ENCODE measurements at regions not wholly inside any gene's neighbourhood (a gene's known extent, or its start where the extent isn't known, plus 50 kb on each side); places are given as distances from the start of the nearest gene placed in this dataset.
"Not testable (repeated sequence)": the region's sequence is repeated elsewhere in the genome, so short reads cannot be mapped to it uniquely, and the experiment has no call there.

GRCh38 chr2:85945586-85945985 lies 56.8 kb upstream of the ST3GAL5 start:
- H3K9me3 Mint-ChIP-seq, result peaks cover 62% of the 10 kb centered on the region
- no peak overlapping the region for H3K4me3 Mint-ChIP-seq
- H3K27me3 Mint-ChIP-seq (ENCODE audit: low read depth, poor library complexity), result peaks cover 12% of the 10 kb centered on the region
- DNase-seq, result no peak
- no peak for TF ChIP-seq CTCF (IDR thresholded peaks at IDR 0.05)
- peaks cover 11% of the 10 kb centered on the region for H3K36me3 Mint-ChIP-seq (ENCODE audit: low read depth)
- H3K4me1 Mint-ChIP-seq, result no peaks in the 10 kb centered on the region
- H3K27ac Mint-ChIP-seq, result no peak overlapping the region

- TF ChIP-seq CTCF (IDR thresholded peaks at IDR 0.05), result no peak
- H3K36me3 Mint-ChIP-seq (ENCODE audit: low read depth), result peaks cover 11% of the 10 kb centered on the region
- peaks cover 63% of the 10 kb centered on the region for H3K9me3 Mint-ChIP-seq
- DNase-seq, result no peak
- H3K4me3 Mint-ChIP-seq, result no peak overlapping the region
- H3K4me1 Mint-ChIP-seq, result no peaks in the 10 kb centered on the region
- peaks cover 12% of the 10 kb centered on the region for H3K27me3 Mint-ChIP-seq (ENCODE audit: low read depth, poor library complexity)
- H3K27ac Mint-ChIP-seq, result no peak overlapping the region
Measured at GRCh38 chr2:85945172-85945571, 56.4 kb upstream of the ST3GAL5 start.

GRCh38 chr2:85942346-85942957 lies 53.7 kb upstream of the ST3GAL5 start:
- TF ChIP-seq CTCF (IDR thresholded peaks at IDR 0.05), result no peak
- H3K27me3 Mint-ChIP-seq (ENCODE audit: low read depth, poor library complexity), result peaks cover 6% of the 10 kb centered on the region
- H3K4me1 Mint-ChIP-seq, result no peaks in the 10 kb centered on the region
- H3K27ac Mint-ChIP-seq, result no peak overlapping the region
- no peak for DNase-seq
- peaks cover 11% of the 10 kb centered on the region for H3K36me3 Mint-ChIP-seq (ENCODE audit: low read depth)
- H3K4me3 Mint-ChIP-seq, result no peak overlapping the region
- H3K9me3 Mint-ChIP-seq, result peaks cover 51% of the 10 kb centered on the region

- not testable (repeated sequence) for H3K27me3 Mint-ChIP-seq (ENCODE audit: low read depth, poor library complexity); DNase-seq; H3K4me3 Mint-ChIP-seq; H3K27ac Mint-ChIP-seq; H3K4me1 Mint-ChIP-seq
- Mint-ChIP-seq H3K36me3 (ENCODE audit: low read depth) (peaks cover 11% of the 10 kb centered on the region), H3K9me3 (peaks cover 42% of the 10 kb centered on the region)
Measured at GRCh38 chr2:85941490-85941889, 52.7 kb upstream of the ST3GAL5 start.

- no peak for DNase-seq
- TF ChIP-seq CTCF (IDR thresholded peaks at IDR 0.05), result no peak
- H3K4me3 Mint-ChIP-seq, result no peak overlapping the region
- H3K27ac Mint-ChIP-seq, result no peak overlapping the region
- H3K4me1 Mint-ChIP-seq, result peaks cover 13% of the 10 kb centered on the region
- no peaks in the 10 kb centered on the region for H3K27me3 Mint-ChIP-seq (ENCODE audit: low read depth, poor library complexity)
- peaks cover 33% of the 10 kb centered on the region for H3K9me3 Mint-ChIP-seq
- H3K36me3 Mint-ChIP-seq (ENCODE audit: low read depth), result peaks cover 11% of the 10 kb centered on the region
Measured at GRCh38 chr2:85939131-85939530, 50.3 kb upstream of the ST3GAL5 start.
